ENCODE measurements at regions not wholly inside any gene's neighbourhood (a gene's known extent, or its start where the extent isn't known, plus 50 kb on each side); places are given as distances from the start of the nearest gene placed in this dataset.

GRCh38 chr6:155995281-155995680 is 539.6 kb upstream of the NOX3 start:
- no peak overlapping the region for H3K4me2 ChIP-seq
- H3K27ac ChIP-seq: no peak overlapping the region
- no peak for FAIRE-seq
- H3K9me3 ChIP-seq: no peaks in the 10 kb centered on the region
- no peak overlapping the region for H3K4me3 ChIP-seq
- 90% methylated on average over 4 of the region's 4 CpGs for WGBS (ENCODE audit: missing lambda C conversion rate)
- ChIA-PET CTCF (no interaction called here), POLR2A (no interaction called here)
- DNase-seq (ENCODE audit: low read depth in 1 of 2, low spot score in 1 of 2): no peak
- no peaks in the 10 kb centered on the region for H3K4me1 ChIP-seq
- TF ChIP-seq MAX (IDR thresholded peaks at IDR 0.05): no peak
- TF ChIP-seq EP300 (IDR thresholded peaks at IDR 0.05): no peak
- TF ChIP-seq KDM5A (IDR thresholded peaks at IDR 0.05): no peak
- TF ChIP-seq NPAS2 (CRISPR knock-in tag; IDR thresholded peaks at IDR 0.05; ENCODE audit: borderline replicate concordance): no peak
- TF ChIP-seq NR3C1 (IDR thresholded peaks at IDR 0.05): no peak
- no peak for TF ChIP-seq MAFK (IDR thresholded peaks at IDR 0.05; ENCODE audit: partially characterized antibody)
- no peak for TF ChIP-seq HOXB13 (CRISPR knock-in tag; IDR thresholded peaks at IDR 0.05; ENCODE audit: low read depth)
- TF ChIP-seq TP53 (CRISPR knock-in tag; IDR thresholded peaks at IDR 0.05): no peak
- TF ChIP-seq FOSB (CRISPR knock-in tag; IDR thresholded peaks at IDR 0.05): no peak
- no peak for TF ChIP-seq JUNB (IDR thresholded peaks at IDR 0.05)
- ATAC-seq: no peak

- ATAC-seq: no peak
- Histone ChIP-seq H3K4me3 (no peak overlapping the region), H3K9me3 (no peaks in the 10 kb centered on the region), H3K4me2 (no peak overlapping the region), H3K4me1 (no peaks in the 10 kb centered on the region), H3K27ac (no peak overlapping the region)
- no peak for DNase-seq (ENCODE audit: low read depth in 1 of 2, low spot score in 1 of 2)
- WGBS (ENCODE audit: missing lambda C conversion rate): 65% methylated on average over 6 of the region's 7 CpGs
- CTCF ChIA-PET: no interaction called here
- no peak for TF ChIP-seq ZC3H11A (IDR thresholded peaks at IDR 0.05)
- TF ChIP-seq KDM1A (IDR thresholded peaks at IDR 0.05; ENCODE audit: low read depth): no peak
- FAIRE-seq: no peak
- POLR2A ChIA-PET: no interaction called here
Observed at GRCh38 chr6:155994086-155994485, 538.4 kb upstream of the NOX3 start.

DNA sequence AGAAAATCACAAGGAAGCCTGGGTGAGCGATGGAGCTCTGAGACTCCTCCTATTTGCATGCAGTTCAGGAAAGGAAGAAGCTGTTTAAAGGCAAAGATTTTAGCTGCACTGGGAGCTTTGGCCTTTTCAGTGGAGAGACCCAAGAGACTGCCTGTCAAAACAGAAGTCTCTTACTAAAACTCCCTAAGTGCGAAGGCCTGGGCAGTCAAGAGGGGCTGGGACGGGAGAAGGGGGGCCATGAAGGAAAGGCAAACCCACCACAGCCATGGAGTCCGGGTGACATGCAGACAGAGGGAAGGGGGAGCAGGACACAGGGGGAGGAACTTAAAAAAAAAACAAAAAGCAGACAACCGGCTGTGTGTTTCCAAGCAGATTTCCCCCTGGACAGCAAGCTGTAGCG is 537.6 kb upstream of the NOX3 start:
- no peak overlapping the region for H3K27ac ChIP-seq
- FAIRE-seq (no peak), DNase-seq (ENCODE audit: low read depth in 1 of 2, low spot score in 1 of 2) (no peak), ATAC-seq (no peak)
- TF ChIP-seq, protein P1, sequence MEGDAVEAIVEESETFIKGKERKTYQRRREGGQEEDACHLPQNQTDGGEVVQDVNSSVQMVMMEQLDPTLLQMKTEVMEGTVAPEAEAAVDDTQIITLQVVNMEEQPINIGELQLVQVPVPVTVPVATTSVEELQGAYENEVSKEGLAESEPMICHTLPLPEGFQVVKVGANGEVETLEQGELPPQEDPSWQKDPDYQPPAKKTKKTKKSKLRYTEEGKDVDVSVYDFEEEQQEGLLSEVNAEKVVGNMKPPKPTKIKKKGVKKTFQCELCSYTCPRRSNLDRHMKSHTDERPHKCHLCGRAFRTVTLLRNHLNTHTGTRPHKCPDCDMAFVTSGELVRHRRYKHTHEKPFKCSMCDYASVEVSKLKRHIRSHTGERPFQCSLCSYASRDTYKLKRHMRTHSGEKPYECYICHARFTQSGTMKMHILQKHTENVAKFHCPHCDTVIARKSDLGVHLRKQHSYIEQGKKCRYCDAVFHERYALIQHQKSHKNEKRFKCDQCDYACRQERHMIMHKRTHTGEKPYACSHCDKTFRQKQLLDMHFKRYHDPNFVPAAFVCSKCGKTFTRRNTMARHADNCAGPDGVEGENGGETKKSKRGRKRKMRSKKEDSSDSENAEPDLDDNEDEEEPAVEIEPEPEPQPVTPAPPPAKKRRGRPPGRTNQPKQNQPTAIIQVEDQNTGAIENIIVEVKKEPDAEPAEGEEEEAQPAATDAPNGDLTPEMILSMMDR (IDR thresholded peaks at IDR 0.05): no peak
- TF ChIP-seq FOXS1 (CRISPR knock-in tag; IDR thresholded peaks at IDR 0.05): no peak
- TF ChIP-seq NPAS2 (CRISPR knock-in tag; IDR thresholded peaks at IDR 0.05; ENCODE audit: borderline replicate concordance): no peak
- TF ChIP-seq SREBF2 (IDR thresholded peaks at IDR 0.05): no peak
- TF ChIP-seq, protein P2, sequence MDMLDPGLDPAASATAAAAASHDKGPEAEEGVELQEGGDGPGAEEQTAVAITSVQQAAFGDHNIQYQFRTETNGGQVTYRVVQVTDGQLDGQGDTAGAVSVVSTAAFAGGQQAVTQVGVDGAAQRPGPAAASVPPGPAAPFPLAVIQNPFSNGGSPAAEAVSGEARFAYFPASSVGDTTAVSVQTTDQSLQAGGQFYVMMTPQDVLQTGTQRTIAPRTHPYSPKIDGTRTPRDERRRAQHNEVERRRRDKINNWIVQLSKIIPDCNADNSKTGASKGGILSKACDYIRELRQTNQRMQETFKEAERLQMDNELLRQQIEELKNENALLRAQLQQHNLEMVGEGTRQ (IDR thresholded peaks at IDR 0.05): no peak
- TF ChIP-seq GATA3 (IDR thresholded peaks at IDR 0.05; ENCODE audit: borderline replicate concordance): no peak
- no peak for TF ChIP-seq MYC (IDR thresholded peaks at IDR 0.05; ENCODE audit: borderline replicate concordance, low read length)
- no peak for TF ChIP-seq CEBPB (IDR thresholded peaks at IDR 0.05)
- TF ChIP-seq BCL3 (IDR thresholded peaks at IDR 0.05): no peak
- no peak for TF ChIP-seq FOSB (CRISPR knock-in tag; IDR thresholded peaks at IDR 0.05)
- no peak for TF ChIP-seq NR3C1 (IDR thresholded peaks at IDR 0.05)
- TF ChIP-seq HDAC2 (IDR thresholded peaks at IDR 0.05): no peak
- TF ChIP-seq POLR2AphosphoS2 (conservative IDR thresholded peaks at IDR 0.05; ENCODE audit: low read length): no peak
- no peak for TF ChIP-seq RNF2 (IDR thresholded peaks at IDR 0.05; ENCODE audit: borderline replicate concordance, low read depth)
- TF ChIP-seq REST (IDR thresholded peaks at IDR 0.05): no peak
- no peak for TF ChIP-seq CHD4 (IDR thresholded peaks at IDR 0.05; ENCODE audit: borderline replicate concordance)
- no peak for TF ChIP-seq EP300 (IDR thresholded peaks at IDR 0.05)
- H3K4me2 ChIP-seq: no peak overlapping the region
- no peaks in the 10 kb centered on the region for H3K4me1 ChIP-seq
- POLR2A ChIA-PET: no interaction called here
- 56% methylated on average over 6 of the region's 6 CpGs for WGBS (ENCODE audit: missing lambda C conversion rate)
- CTCF ChIA-PET: no interaction called here
- H3K9me3 ChIP-seq: no peaks in the 10 kb centered on the region
- H3K4me3 ChIP-seq: no peak overlapping the region

Measured in A549 (cell line).